ENCODE measurements at regions not wholly inside any gene's neighbourhood (a gene's known extent, or its start where the extent isn't known, plus 50 kb on each side); places are given as distances from the start of the nearest gene placed in this dataset.
"Not testable (repeated sequence)": the region's sequence is repeated elsewhere in the genome, so short reads cannot be mapped to it uniquely, and the experiment has no call there.

- no peak for DNase-seq
Measured at GRCh38 chr10:38209332-38209731, 115.2 kb downstream of the ZNF37A start.

GRCh38 chr10:38209748-38210147, 115.6 kb downstream of the ZNF37A start:
- DNase-seq: not testable (repeated sequence)

- no peak for DNase-seq
Measured at GRCh38 chr10:38212460-38212859, 118.3 kb downstream of the ZNF37A start.

GRCh38 chr10:38226385-38226784, 132.2 kb downstream of the ZNF37A start:
- no peak for DNase-seq

- DNase-seq: no peak
Measured at GRCh38 chr10:38228394-38228793, 134.3 kb downstream of the ZNF37A start.

- not testable (repeated sequence) for DNase-seq
Measured at GRCh38 chr10:38238479-38238878, 144.3 kb downstream of the ZNF37A start.

GRCh38 chr10:38242061-38242649, 148.0 kb downstream of the ZNF37A start:
- not testable (repeated sequence) for DNase-seq

- not testable (repeated sequence) for DNase-seq
Measured at GRCh38 chr10:38248113-38248512, 154.0 kb downstream of the ZNF37A start.

- DNase-seq: not testable (repeated sequence)
Measured at GRCh38 chr10:38252551-38252950, 158.4 kb downstream of the ZNF37A start.

- peak; percentile 1 to 6 for DNase-seq
Measured at GRCh38 chr10:38267555-38267954, 173.4 kb downstream of the ZNF37A start.

GRCh38 chr10:38271031-38271430, 176.9 kb downstream of the ZNF37A start:
- not testable (repeated sequence) for DNase-seq

GRCh38 chr10:38274879-38275278, 180.7 kb downstream of the ZNF37A start:
- DNase-seq: not testable (repeated sequence)

GRCh38 chr10:38292560-38292959, 198.4 kb downstream of the ZNF37A start:
- DNase-seq: not testable (repeated sequence)

GRCh38 chr10:38310111-38310510, 216.0 kb downstream of the ZNF37A start:
- not testable (repeated sequence) for DNase-seq

GRCh38 chr10:38315090-38315805, 221.1 kb downstream of the ZNF37A start:
- not testable (repeated sequence) for DNase-seq

GRCh38 chr10:38321393-38321792, 227.3 kb downstream of the ZNF37A start:
- DNase-seq: not testable (repeated sequence)

GRCh38 chr10:38330306-38330705, 236.2 kb downstream of the ZNF37A start:
- not testable (repeated sequence) for DNase-seq

- not testable (repeated sequence) for DNase-seq
Measured at GRCh38 chr10:38331106-38331505, 237.0 kb downstream of the ZNF37A start.

- not testable (repeated sequence) for DNase-seq
Measured at GRCh38 chr10:38333699-38334098, 239.6 kb downstream of the ZNF37A start.

- not testable (repeated sequence) for DNase-seq
Measured at GRCh38 chr10:38350645-38351044, 256.5 kb downstream of the ZNF37A start.

GRCh38 chr10:38354410-38354809, 260.3 kb downstream of the ZNF37A start:
- DNase-seq: not testable (repeated sequence)

- DNase-seq: peak; percentile 50 to 72
Measured at GRCh38 chr10:38355911-38356526, 261.9 kb downstream of the ZNF37A start.

- DNase-seq: not testable (repeated sequence)
Measured at GRCh38 chr10:38356527-38356926, 262.4 kb downstream of the ZNF37A start.

GRCh38 chr10:38362514-38362913, 268.4 kb downstream of the ZNF37A start:
- DNase-seq: not testable (repeated sequence)

Data from Kasumi-1 (cell line).